ENCODE measurements at regions not wholly inside any gene's neighbourhood (a gene's known extent, or its start where the extent isn't known, plus 50 kb on each side); places are given as distances from the start of the nearest gene placed in this dataset.

GRCh38 chr2:8243748-8244400 is 438.0 kb upstream of the ID2 start:
- TF ChIP-seq TAF1 (conservative IDR thresholded peaks at IDR 0.05) (no peak), CTCF (IDR thresholded peaks at IDR 0.05; ENCODE audit: low read depth, low read length, missing input control) (no peak), FOXA1 (IDR thresholded peaks at IDR 0.05) (no peak)
